ENCODE measurements at regions not wholly inside any gene's neighbourhood (a gene's known extent, or its start where the extent isn't known, plus 50 kb on each side); places are given as distances from the start of the nearest gene placed in this dataset.

DNA sequence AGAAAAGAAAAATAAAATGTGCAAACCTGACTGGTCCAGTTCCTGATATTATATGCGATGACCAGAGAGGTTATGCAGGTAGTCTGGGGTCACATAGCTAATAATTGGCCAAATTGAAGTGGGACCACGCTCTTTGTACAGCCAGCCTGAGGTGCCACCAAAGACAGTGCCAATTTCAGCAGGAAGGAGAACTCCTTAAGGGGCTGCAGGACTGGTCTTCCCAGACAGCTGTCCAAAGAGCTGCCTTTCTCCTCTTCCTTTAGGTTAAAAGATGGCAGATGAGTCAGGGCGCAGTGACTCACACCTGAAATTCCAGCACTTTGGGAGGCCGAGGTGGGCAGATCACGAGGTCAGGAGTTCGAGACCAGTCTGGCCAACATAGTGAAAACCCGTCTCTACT, 95.5 kb downstream of the ACKR3 start:
- ChIA-PET CTCF (ENCODE audit: partially characterized antibody) (interaction anchor here (0.9 kb wide), 1 partner anchor 12 kb away, joined by 4 read pairs; no protein-coding TSS in a partner anchor), POLR2A (ENCODE audit: partially characterized antibody) (no interaction called here)
- Histone ChIP-seq H3K9ac (replicated peaks in 1 of 4; ENCODE audit: extremely low read depth in 1 of 4, low read depth in 3 of 4, low read length in 3 of 4) (no peak overlapping the region), H3K18ac (ENCODE audit: extremely low read depth, low read length) (no peak overlapping the region), H3K27me3 (replicated peaks in 1 of 4; ENCODE audit: control insufficient read depth in 3 of 4, extremely low read depth in 1 of 4, insufficient read depth in 3 of 4, low read length in 3 of 4) (no peaks in the 10 kb centered on the region), H3K79me2 (ENCODE audit: control insufficient read depth in 1 of 2, insufficient read depth in 2 of 2, low read length in 2 of 2) (no peaks in the 10 kb centered on the region), H2BK20ac (ENCODE audit: low read length) (no peak overlapping the region), H3K4me1 (replicated peaks in 1 of 4; ENCODE audit: control insufficient read depth in 3 of 4, insufficient read depth in 4 of 4, low read length in 3 of 4) (peaks cover 6 to 11% (median 7%) of the 10 kb centered on the region in 4 experiments; a peak in 6 of 7 replicates), H2BK12ac (ENCODE audit: low read depth, low read length) (no peak overlapping the region), H3K56ac (replicated peaks; ENCODE audit: insufficient read length, low read depth, low read length) (no peak overlapping the region), H3K23me2 (ENCODE audit: low read depth, low read length) (no peaks in the 10 kb centered on the region), H4K5ac (ENCODE audit: insufficient read length, low read depth, low read length) (no peak overlapping the region), H3K14ac (ENCODE audit: insufficient read length) (no peak overlapping the region), H3K4me3 (ENCODE audit: extremely low read depth in 1 of 4, insufficient read depth in 2 of 4, low read depth in 3 of 4, low read length in 4 of 4) (no peak overlapping the region), H2BK5ac (ENCODE audit: low read depth, low read length) (no peak overlapping the region), H3K36me3 (ENCODE audit: control insufficient read depth in 2 of 4, insufficient read depth in 4 of 4, low read length in 3 of 4) (no peaks in the 10 kb centered on the region), H3K9me3 (ENCODE audit: insufficient read depth in 2 of 2, low read depth in 1 of 2, low read length in 1 of 2) (peaks cover 7 to 8% of the 10 kb centered on the region in 2 experiments; a peak in 2 of 4 replicates), H3K4ac (replicated peaks; ENCODE audit: insufficient read length, low read depth, low read length) (no peak overlapping the region), H2BK15ac (ENCODE audit: low read length) (no peak overlapping the region), H3K79me1 (ENCODE audit: low read depth, low read length) (no peaks in the 10 kb centered on the region), H3K23ac (ENCODE audit: insufficient read length) (no peak overlapping the region), H2BK120ac (replicated peaks; ENCODE audit: low read depth, low read length) (no peak overlapping the region), H2AK5ac (ENCODE audit: low read depth, low read length) (no peak overlapping the region), H4K91ac (replicated peaks; ENCODE audit: insufficient read length, low read length) (no peak overlapping the region), H2AFZ (ENCODE audit: low read length) (no peak overlapping the region), H4K20me1 (replicated peaks in 1 of 2; ENCODE audit: control insufficient read depth in 1 of 2, insufficient read depth in 2 of 2, low read length in 2 of 2) (no peaks in the 10 kb centered on the region), H3K27ac (ENCODE audit: low read depth, low read length) (no peak overlapping the region), H3K4me2 (ENCODE audit: insufficient read depth in 1 of 2, low read depth in 2 of 2, low read length in 2 of 2) (no peak overlapping the region), H4K8ac (ENCODE audit: extremely low read depth, insufficient read depth, low read length) (no peak overlapping the region)
- DNase-seq (ENCODE audit: low read depth in 1 of 2, low spot score in 2 of 2) (no peak), FAIRE-seq (no peak)
- WGBS, 2 experiments (ENCODE audit: extremely low coverage in 1 of 2, insufficient coverage in 1 of 2, insufficient read length in 1 of 2, insufficient replicate concordance in 2 of 2, low coverage in 1 of 2, low lambda C conversion rate in 2 of 2, missing lambda C conversion rate in 1 of 2), result 70% methylated on average over 2 of the region's 7 CpGs; no CpG with 5 or more reads in 1 of the 2 experiments
- TF ChIP-seq YY1 (IDR thresholded peaks at IDR 0.05; ENCODE audit: low read depth, low read length), result no peak
- TF ChIP-seq USF2 (IDR thresholded peaks at IDR 0.05; ENCODE audit: low read length), result no peak
- no peak for TF ChIP-seq GABPA (IDR thresholded peaks at IDR 0.05; ENCODE audit: borderline replicate concordance, insufficient read depth, low read length)
- TF ChIP-seq KDM1A (IDR thresholded peaks at IDR 0.05; ENCODE audit: borderline replicate concordance, low read length), result no peak
- TF ChIP-seq MAX (IDR thresholded peaks at IDR 0.05), result no peak
- TF ChIP-seq KDM5A (IDR thresholded peaks at IDR 0.05; ENCODE audit: low read length), result no peak
- TF ChIP-seq EZH2 (IDR thresholded peaks at IDR 0.05; ENCODE audit: low read depth, low read length, severe bottlenecking), result no peak
- no peak for TF ChIP-seq SRF (IDR thresholded peaks at IDR 0.05; ENCODE audit: low read depth, low read length)
- no peak for TF ChIP-seq SP4 (IDR thresholded peaks at IDR 0.05; ENCODE audit: low read length)
- no peak for TF ChIP-seq JUND (IDR thresholded peaks at IDR 0.05; ENCODE audit: low read length)
- TF ChIP-seq EGR1 (IDR thresholded peaks at IDR 0.05; ENCODE audit: borderline replicate concordance, low read depth, low read length), result no peak
- TF ChIP-seq CBX8 (IDR thresholded peaks at IDR 0.05; ENCODE audit: borderline replicate concordance, low read depth, low read length), result no peak
- no peak for TF ChIP-seq RNF2 (IDR thresholded peaks at IDR 0.05; ENCODE audit: borderline replicate concordance, low read depth, low read length, missing control alignments, poor library complexity, severe bottlenecking)
- TF ChIP-seq POLR2A (IDR thresholded peaks at IDR 0.05; ENCODE audit: control extremely low read depth in 1 of 2, low read depth in 2 of 2, low read length in 2 of 2), result no peak

Data from H1 (cell line).